Medulla oblongata (tissue), 1 donor: ENCODE measurements at regions not wholly inside any gene's neighbourhood (a gene's known extent, or its start where the extent isn't known, plus 50 kb on each side); places are given as distances from the start of the nearest gene placed in this dataset.
A peak's percentile ranks its signal among the peaks of the same experiment; 100 is the strongest.
"Not testable (repeated sequence)": the region's sequence is repeated elsewhere in the genome, so short reads cannot be mapped to it uniquely, and the experiment has no call there.

Experiments
- DNase-seq: peaks from one replicate; pipeline ENCODE4 v3.0.0-alpha.2; 2015; ENCODE audit errors: extremely low spot score

DNA sequence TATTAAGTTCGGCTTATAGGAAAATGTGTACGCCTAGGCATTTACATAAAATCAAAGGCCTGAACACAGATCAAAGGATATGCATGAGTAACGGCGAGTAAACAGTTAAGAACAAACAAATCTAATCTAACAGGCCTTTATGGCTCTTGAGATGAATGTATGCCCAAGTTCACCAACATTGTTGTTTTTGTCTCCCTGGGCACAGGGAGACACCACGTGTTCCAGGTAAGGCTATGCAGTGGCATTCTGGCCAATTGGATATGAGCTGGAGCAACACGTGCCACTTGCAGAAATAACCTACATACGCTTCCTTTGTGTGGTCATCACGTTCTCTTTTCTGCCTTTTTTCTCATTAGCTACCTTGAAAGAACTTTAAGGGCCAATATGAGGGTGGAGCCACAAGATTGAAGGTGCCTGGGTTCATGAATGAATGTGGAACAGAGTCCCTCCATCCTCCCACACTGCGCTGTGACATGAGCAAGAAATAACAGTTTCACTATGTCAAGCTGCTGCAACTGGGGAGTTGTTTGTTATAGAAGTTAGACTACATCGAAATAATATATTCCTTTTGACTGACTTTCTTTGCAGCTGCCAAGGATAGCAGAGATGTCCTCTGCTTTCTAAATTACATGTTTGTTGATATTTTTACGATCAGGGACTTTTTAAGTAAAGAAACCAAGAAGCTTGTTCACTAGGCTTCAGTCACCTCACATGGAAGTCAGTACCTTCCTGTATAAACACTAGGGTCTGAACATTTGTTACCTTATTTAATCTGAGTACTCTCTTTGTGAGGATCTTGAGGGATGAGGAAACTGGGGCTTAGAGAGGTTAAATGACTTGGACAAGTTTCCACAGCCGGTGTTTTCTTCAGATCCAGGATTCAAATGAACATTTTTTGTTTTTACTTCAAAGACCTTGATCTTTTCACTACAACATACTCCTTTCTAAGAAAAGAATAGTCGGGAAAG is 427.5 kb upstream of the TBL1XR1 start:
- DNase-seq, result no peak

DNA sequence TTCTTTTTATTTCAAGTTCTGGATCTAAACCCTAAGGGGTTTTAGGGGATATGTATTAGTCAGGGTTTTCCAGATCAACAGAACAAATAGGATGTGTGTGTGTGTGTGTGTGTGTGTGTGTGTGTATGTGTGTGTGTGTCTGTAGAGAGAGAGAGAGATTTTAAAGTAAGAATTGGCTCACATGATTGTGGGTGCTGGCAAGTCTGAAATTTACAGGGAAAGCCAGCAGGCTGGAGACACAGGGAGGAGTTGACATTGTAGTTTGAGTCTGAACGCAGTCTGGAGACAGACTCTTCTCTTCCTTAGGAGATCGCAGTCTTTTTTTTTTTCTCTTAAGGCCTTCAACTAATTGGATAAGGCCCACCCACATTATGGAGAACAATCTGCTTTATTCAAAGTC is 428.8 kb upstream of the TBL1XR1 start:
- no peak for DNase-seq

DNA sequence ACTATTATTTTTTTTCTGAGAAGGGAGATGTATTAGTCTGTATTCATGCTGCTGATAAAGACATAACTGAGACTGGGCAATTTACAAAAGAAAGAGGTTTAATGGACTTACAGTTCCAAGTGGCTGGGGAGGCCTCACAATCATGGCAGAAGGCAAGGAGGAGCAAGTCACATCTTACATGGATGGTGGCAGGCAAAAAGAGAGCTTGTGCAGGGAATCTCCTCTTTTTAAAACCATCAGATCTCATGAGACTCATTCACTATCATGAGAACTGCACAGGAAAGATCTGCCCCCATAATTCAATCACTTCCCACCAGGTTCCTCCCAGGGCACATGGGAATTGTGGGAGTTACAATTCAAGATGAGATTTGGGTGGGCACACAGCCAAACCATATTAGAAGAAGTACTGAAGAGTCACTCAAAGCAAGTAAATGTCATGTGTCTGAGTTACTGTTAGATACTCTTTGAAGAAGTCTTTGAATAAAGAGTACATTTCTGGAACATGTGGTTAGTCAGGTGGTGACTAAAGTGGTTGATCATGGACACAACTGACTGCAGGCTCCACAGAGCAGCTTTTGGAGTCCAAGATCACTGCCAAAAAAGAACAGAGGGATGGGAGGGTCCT is 430.9 kb upstream of the TBL1XR1 start:
- DNase-seq, result not testable (repeated sequence)

GRCh38 chr3:177629276-177629675 is 432.0 kb upstream of the TBL1XR1 start:
- no peak for DNase-seq

GRCh38 chr3:177633671-177634207 is 436.5 kb upstream of the TBL1XR1 start:
- no peak for DNase-seq

GRCh38 chr3:177635601-177636106 is 438.4 kb upstream of the TBL1XR1 start:
- DNase-seq, result not testable (repeated sequence)

GRCh38 chr3:177640319-177640965 is 443.2 kb upstream of the TBL1XR1 start:
- DNase-seq, result no peak

DNA sequence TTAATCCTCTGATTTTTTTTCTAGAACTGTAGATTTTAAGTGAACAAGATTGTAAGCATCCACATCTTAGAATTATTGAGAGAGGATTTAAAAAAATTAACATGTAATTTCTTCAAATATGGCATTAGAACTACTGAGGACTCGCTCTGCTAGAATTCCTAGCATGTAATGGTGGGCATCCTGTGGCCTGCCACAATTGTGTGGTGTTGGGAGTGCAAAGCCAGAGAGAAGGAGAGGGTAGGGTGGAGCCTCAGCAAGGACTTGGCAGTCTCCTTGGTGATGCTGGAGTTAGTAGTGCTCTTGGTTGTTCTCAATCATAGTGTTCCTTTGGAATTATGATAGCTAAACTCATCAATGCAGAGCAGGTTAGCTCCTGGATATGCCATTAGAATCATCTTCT is 443.9 kb upstream of the TBL1XR1 start:
- DNase-seq, result no peak

DNA sequence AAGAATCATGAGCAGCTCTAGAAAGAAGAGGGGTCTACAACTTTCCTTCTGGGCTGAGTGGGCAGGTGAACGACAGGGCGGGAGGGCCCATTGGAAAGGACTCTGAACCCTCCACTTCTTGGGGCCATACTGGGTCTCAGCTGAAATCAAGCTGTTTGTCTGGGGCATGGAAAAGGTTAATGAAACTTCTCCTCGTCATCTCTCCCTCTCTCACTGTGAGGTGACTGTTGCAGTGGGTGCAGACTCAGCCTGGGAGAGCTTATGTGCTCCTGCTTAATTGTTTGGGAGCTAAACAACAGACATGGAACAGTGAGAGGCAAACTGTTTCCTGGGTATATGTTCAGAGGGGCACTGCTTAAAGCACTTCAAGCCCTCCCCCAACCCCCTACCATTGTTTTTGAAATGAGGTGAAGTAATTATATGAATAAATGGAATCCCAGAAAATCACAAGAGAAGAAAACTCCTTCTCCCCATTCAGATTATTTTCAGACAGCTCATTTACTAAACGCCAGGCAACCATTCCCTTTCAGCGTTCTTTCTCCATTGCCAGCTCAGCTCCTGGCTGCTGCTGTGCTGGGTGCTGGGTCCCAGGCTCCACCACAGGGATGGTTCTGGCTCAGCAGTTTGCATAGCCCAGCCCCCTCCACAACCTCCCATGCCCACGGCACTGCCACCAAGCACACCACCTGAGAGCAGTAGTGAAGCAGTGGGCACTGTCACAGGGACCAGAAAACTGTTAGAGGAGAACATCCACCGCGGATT is 444.9 kb upstream of the TBL1XR1 start:
- DNase-seq, result peak; percentile 28

- DNase-seq, result no peak
These were observed 445.5 kb upstream of the TBL1XR1 start for GRCh38 chr3:177642804-177643125.

DNA sequence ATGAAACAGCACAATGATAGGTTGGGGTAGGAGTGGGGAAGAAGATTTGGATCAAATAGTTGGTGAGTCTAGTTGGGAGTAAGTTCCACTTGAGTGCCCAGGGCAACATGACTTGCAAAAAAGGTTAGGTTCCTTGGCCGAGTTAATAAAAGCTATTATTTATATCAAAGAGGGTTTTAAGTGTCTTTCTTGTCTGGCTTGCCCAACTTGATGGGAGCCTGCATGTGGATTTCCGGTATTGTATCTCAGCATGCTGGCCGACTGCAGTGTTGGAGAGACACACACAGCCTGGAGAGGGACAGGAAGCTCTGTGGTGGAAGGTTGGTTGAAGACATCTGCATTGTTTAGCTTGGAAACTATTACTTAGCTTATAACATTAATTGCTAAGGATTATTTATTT is 449.5 kb upstream of the TBL1XR1 start:
- DNase-seq, result no peak

- no peak for DNase-seq
These were observed 450.1 kb upstream of the TBL1XR1 start for GRCh38 chr3:177647341-177647740.

DNA sequence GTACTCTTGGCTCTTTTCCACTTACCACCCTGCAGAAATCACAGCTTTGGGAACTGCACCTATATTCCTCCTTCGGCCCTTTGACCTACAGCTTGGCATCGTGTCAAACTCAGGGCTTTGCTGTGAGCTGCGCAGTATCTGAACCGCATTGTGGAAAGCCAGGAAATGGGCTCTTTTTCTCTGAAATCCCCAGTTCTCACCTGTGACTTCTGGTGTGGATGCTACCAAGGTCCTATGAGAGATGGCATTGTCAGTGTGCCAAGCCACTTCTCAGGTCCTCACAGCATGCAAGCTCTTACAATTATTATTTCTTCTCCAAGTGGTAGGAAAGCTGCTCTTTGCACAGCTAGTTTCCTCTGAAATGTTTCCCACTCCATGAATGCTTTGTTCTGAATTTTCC is 450.6 kb upstream of the TBL1XR1 start:
- no peak for DNase-seq

DNA sequence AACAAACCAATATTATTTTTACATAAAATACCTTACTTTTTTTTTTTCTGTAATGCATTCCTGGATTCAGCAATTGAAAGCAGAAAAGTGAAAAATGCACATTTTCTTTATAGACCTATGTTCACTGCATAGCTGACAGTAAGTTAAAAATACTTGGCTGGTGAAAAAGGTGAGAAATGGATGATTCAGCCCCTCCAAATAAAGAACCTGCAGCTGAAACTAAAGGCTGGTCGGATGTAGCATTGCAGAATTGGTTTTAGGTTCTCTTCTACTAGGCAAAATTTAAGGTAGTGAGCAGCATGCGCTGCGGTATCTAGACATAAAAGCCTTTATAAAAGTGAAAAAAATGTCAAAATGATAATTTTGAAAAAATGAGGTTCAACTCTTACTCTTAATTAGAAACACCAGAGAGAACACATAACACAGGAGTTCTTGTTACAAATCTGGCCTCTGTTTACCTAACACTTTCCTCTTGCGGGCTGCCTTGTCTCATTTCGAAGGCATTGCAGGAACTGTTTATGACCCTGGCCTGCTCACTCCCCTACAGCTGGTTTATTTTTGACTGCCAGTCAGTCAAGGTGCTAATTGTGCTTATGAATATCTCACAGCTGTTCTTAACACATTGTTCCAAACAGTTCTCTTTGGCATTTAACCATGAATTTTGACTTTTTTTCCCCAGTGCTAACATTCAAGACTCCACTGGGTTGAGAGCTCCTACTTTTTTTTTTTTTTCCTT is 455.4 kb upstream of the TBL1XR1 start:
- no peak for DNase-seq

- DNase-seq, result no peak
These were observed 460.0 kb upstream of the TBL1XR1 start for GRCh38 chr3:177657243-177657642.

DNA sequence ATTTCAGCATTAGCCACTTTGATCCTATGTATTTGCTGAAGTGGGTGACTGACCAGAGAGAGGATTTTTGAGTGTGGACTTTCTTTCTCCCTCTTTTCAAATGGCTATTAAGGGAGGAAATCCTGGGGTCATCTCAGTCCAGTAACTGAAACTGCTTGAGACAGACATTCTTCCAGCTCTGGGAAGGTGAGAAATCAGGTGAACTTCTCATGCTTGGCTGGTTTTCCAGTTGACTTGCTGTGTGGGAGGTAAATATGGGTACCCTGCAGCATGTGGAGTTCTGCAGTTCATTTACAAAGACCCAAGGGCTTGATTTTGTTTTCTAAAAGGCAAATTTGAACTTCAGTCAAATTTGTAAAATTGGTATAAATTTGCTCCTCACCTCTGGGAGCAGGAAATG is 461.1 kb upstream of the TBL1XR1 start:
- DNase-seq, result no peak

GRCh38 chr3:177664380-177665103 is 467.3 kb upstream of the TBL1XR1 start:
- not testable (repeated sequence) for DNase-seq

- DNase-seq, result no peak
These were observed 468.0 kb upstream of the TBL1XR1 start for GRCh38 chr3:177665122-177665808.

GRCh38 chr3:177672252-177672911 is 475.1 kb upstream of the TBL1XR1 start:
- DNase-seq, result no peak
